ENCODE measurements at regions not wholly inside any gene's neighbourhood (a gene's known extent, or its start where the extent isn't known, plus 50 kb on each side); places are given as distances from the start of the nearest gene placed in this dataset.
A peak's percentile ranks its signal among the peaks of the same experiment; 100 is the strongest.

- TF ChIP-seq, protein P1, sequence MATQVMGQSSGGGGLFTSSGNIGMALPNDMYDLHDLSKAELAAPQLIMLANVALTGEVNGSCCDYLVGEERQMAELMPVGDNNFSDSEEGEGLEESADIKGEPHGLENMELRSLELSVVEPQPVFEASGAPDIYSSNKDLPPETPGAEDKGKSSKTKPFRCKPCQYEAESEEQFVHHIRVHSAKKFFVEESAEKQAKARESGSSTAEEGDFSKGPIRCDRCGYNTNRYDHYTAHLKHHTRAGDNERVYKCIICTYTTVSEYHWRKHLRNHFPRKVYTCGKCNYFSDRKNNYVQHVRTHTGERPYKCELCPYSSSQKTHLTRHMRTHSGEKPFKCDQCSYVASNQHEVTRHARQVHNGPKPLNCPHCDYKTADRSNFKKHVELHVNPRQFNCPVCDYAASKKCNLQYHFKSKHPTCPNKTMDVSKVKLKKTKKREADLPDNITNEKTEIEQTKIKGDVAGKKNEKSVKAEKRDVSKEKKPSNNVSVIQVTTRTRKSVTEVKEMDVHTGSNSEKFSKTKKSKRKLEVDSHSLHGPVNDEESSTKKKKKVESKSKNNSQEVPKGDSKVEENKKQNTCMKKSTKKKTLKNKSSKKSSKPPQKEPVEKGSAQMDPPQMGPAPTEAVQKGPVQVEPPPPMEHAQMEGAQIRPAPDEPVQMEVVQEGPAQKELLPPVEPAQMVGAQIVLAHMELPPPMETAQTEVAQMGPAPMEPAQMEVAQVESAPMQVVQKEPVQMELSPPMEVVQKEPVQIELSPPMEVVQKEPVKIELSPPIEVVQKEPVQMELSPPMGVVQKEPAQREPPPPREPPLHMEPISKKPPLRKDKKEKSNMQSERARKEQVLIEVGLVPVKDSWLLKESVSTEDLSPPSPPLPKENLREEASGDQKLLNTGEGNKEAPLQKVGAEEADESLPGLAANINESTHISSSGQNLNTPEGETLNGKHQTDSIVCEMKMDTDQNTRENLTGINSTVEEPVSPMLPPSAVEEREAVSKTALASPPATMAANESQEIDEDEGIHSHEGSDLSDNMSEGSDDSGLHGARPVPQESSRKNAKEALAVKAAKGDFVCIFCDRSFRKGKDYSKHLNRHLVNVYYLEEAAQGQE (IDR thresholded peaks at IDR 0.05; ENCODE audit: unreplicated experiment): no peak
- no peak for TF ChIP-seq ZNF114 (CRISPR knock-in tag; IDR thresholded peaks at IDR 0.05)
- TF ChIP-seq JUNB (IDR thresholded peaks at IDR 0.05; ENCODE audit: unreplicated experiment): no peak
- TF ChIP-seq CREB1 (CRISPR knock-in tag; IDR thresholded peaks at IDR 0.05; ENCODE audit: low read depth): no peak
Observed at GRCh38 chr6:155708100-155708499, 252.5 kb upstream of the NOX3 start (continued).

- H3K27me3 Mint-ChIP-seq (ENCODE audit: insufficient read depth, low read depth, poor library complexity): peaks cover 3% of the 10 kb centered on the region
- H3K4me1 ChIP-seq (ENCODE audit: insufficient read depth): no peaks in the 10 kb centered on the region
- no peaks in the 10 kb centered on the region for H3K36me3 Mint-ChIP-seq (ENCODE audit: low read depth)
- no peaks in the 10 kb centered on the region for H4K20me1 ChIP-seq (replicated peaks; ENCODE audit: insufficient read depth)
- H3K27me3 ChIP-seq (ENCODE audit: insufficient read depth): no peaks in the 10 kb centered on the region
- no peaks in the 10 kb centered on the region for H3K79me2 ChIP-seq (replicated peaks; ENCODE audit: insufficient read depth)
- no peak overlapping the region for H3K27ac Mint-ChIP-seq
- peaks cover 3% of the 10 kb centered on the region; the same call in 1 of the 2 replicates for H3K9me2 ChIP-seq (ENCODE audit: insufficient read depth)
- no peaks in the 10 kb centered on the region for H3K4me1 Mint-ChIP-seq
- H3F3A ChIP-seq (replicated peaks; ENCODE audit: low read depth): no peaks in the 10 kb centered on the region
- H3K9me3 Mint-ChIP-seq: no peaks in the 10 kb centered on the region; the same call in 2 of the 3 replicates
- ATAC-seq (no peak), DNase-seq (ENCODE audit: low spot score) (no peak)
- no peak overlapping the region for H3K4me2 ChIP-seq
- no peak overlapping the region for H3K4me3 Mint-ChIP-seq
- H3K36me3 ChIP-seq (ENCODE audit: insufficient read depth): no peaks in the 10 kb centered on the region
- H3K4me3 ChIP-seq: no peak overlapping the region
- H3K27ac ChIP-seq (ENCODE audit: low read depth): no peak overlapping the region
- peak overlapping the region; percentile 81; the same call in 1 of the 2 replicates for H2AFZ ChIP-seq
- TF ChIP-seq JUNB (IDR thresholded peaks at IDR 0.05; ENCODE audit: unreplicated experiment): no peak
- no peak for TF ChIP-seq EZH2phosphoT487 (IDR thresholded peaks at IDR 0.05; ENCODE audit: unreplicated experiment)
- TF ChIP-seq STAT1 (IDR thresholded peaks at IDR 0.05; ENCODE audit: unreplicated experiment): no peak
- TF ChIP-seq POLR2AphosphoS5 (IDR thresholded peaks at IDR 0.05; ENCODE audit: low read depth): no peak
- TF ChIP-seq, protein P1 (IDR thresholded peaks at IDR 0.05; ENCODE audit: unreplicated experiment): no peak
- no peak for TF ChIP-seq CTCF (conservative IDR thresholded peaks at IDR 0.05; ENCODE audit: low read depth in 2 of 2)
- TF ChIP-seq EZH2 (IDR thresholded peaks at IDR 0.05; ENCODE audit: low read depth, unreplicated experiment): no peak
- no peak for TF ChIP-seq ETS1 (IDR thresholded peaks at IDR 0.05)
- no peak for TF ChIP-seq ZNF331 (CRISPR knock-in tag; IDR thresholded peaks at IDR 0.05; ENCODE audit: low read depth)
- no peak for TF ChIP-seq NANOG (IDR thresholded peaks at IDR 0.05; ENCODE audit: borderline replicate concordance)
- TF ChIP-seq CREB1 (CRISPR knock-in tag; IDR thresholded peaks at IDR 0.05; ENCODE audit: low read depth): no peak
Observed at GRCh38 chr6:155706806-155707205, 251.2 kb upstream of the NOX3 start.

Measured in GM23338 (cell line).